ENCODE measurements at regions not wholly inside any gene's neighbourhood (a gene's known extent, or its start where the extent isn't known, plus 50 kb on each side); places are given as distances from the start of the nearest gene placed in this dataset.
A peak's percentile ranks its signal among the peaks of the same experiment; 100 is the strongest.

GRCh38 chr1:81700728-81701470, 99.8 kb upstream of the ADGRL2 start:
- DNase-seq (ENCODE audit: low read depth in 2 of 2): no peak

- DNase-seq (ENCODE audit: low read depth in 2 of 2): no peak
These were observed 101.5 kb upstream of the ADGRL2 start for GRCh38 chr1:81699234-81699633.

GRCh38 chr1:81695741-81696140, 105.0 kb upstream of the ADGRL2 start:
- peak in 1 of 2 experiments; percentile 74 for DNase-seq (ENCODE audit: low read depth in 2 of 2)

GRCh38 chr1:81693316-81693715, 107.4 kb upstream of the ADGRL2 start:
- DNase-seq (ENCODE audit: low read depth in 2 of 2): no peak

GRCh38 chr1:81690676-81691453, 109.9 kb upstream of the ADGRL2 start:
- no peak for DNase-seq (ENCODE audit: low read depth in 2 of 2)

- no peak for DNase-seq (ENCODE audit: low read depth in 2 of 2)
These were observed 111.2 kb upstream of the ADGRL2 start for GRCh38 chr1:81689531-81689941.

- no peak for DNase-seq (ENCODE audit: low read depth in 2 of 2)
These were observed 118.2 kb upstream of the ADGRL2 start for GRCh38 chr1:81682490-81682889.

GRCh38 chr1:81681601-81682266, 119.0 kb upstream of the ADGRL2 start:
- no peak for DNase-seq (ENCODE audit: low read depth in 2 of 2)

- no peak for DNase-seq (ENCODE audit: low read depth in 2 of 2)
These were observed 119.6 kb upstream of the ADGRL2 start for GRCh38 chr1:81681114-81681513.

- no peak for DNase-seq (ENCODE audit: low read depth in 2 of 2)
These were observed 120.8 kb upstream of the ADGRL2 start for GRCh38 chr1:81679942-81680341.

GRCh38 chr1:81678779-81679178, 122.0 kb upstream of the ADGRL2 start:
- DNase-seq (ENCODE audit: low read depth in 2 of 2): no peak

- no peak for DNase-seq (ENCODE audit: low read depth in 2 of 2)
These were observed 128.0 kb upstream of the ADGRL2 start for GRCh38 chr1:81672766-81673165.

- no peak for DNase-seq (ENCODE audit: low read depth in 2 of 2)
These were observed 129.7 kb upstream of the ADGRL2 start for GRCh38 chr1:81671038-81671437.

GRCh38 chr1:81670286-81670685, 130.4 kb upstream of the ADGRL2 start:
- DNase-seq (ENCODE audit: low read depth in 2 of 2): peak; percentile 67 to 70

GRCh38 chr1:81666586-81666985, 134.1 kb upstream of the ADGRL2 start:
- no peak for DNase-seq (ENCODE audit: low read depth in 2 of 2)

- DNase-seq (ENCODE audit: low read depth in 2 of 2): peak; percentile 76 to 77
These were observed 136.4 kb upstream of the ADGRL2 start for GRCh38 chr1:81664341-81664740.

- no peak for DNase-seq (ENCODE audit: low read depth in 2 of 2)
These were observed 137.7 kb upstream of the ADGRL2 start for GRCh38 chr1:81662913-81663526.

GRCh38 chr1:81660286-81660685, 140.4 kb upstream of the ADGRL2 start:
- DNase-seq (ENCODE audit: low read depth in 2 of 2): no peak

- no peak for DNase-seq (ENCODE audit: low read depth in 2 of 2)
These were observed 146.1 kb upstream of the ADGRL2 start for GRCh38 chr1:81654657-81655056.

GRCh38 chr1:81654147-81654546, 146.6 kb upstream of the ADGRL2 start:
- no peak for DNase-seq (ENCODE audit: low read depth in 2 of 2)

- DNase-seq (ENCODE audit: low read depth in 2 of 2): no peak
These were observed 150.0 kb upstream of the ADGRL2 start for GRCh38 chr1:81650776-81651175.

- no peak for DNase-seq (ENCODE audit: low read depth in 2 of 2)
These were observed 164.9 kb upstream of the ADGRL2 start for GRCh38 chr1:81635816-81636215.
